ELF-1 (cell line): ENCODE measurements at regions not wholly inside any gene's neighbourhood (a gene's known extent, or its start where the extent isn't known, plus 50 kb on each side); places are given as distances from the start of the nearest gene placed in this dataset.

Experiments
- DNase-seq: peaks from one replicate; pipeline ENCODE4 v3.0.0-alpha.2; 2016; ENCODE audit warnings: low read depth, low spot score

DNA sequence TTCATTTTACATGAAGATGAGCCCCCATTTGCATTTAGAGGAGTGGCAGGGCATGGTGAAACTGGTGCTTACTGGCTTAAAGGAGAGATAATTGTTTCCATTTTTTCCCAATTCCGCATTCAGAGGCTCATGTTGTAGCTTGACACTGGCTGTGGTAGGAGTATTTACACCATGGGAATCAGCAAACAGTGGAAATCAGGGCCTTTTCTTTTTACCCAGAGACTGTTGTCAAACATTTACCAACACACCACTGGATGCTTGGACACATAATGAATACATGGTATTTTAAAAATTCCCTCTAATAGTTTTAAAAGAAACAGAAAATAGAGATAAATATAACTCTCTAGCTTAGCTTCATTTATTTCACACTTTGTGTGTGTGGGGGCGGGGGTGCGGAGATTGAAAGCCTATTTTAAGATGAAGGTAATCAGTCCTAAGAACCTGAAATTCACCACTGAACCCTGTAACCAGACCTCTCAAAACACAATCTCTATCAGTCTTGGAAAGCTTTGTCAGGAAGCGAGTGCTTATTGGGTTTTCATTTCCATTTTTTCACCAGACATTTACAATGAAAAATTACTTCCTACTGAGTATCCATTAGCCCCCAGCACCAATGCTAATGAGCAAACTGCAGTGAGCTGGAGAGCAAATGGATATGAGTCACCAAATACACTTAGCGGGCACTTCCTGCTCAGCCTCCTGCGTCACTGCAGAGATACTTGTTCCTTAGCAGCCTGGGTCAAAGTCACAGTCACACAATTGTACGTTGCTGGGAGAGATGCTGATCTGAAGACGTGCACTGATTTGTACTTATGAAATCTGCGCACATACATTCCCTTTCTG, 532.0 kb downstream of the BCKDHB start:
- peak; percentile 14 for DNase-seq

DNA sequence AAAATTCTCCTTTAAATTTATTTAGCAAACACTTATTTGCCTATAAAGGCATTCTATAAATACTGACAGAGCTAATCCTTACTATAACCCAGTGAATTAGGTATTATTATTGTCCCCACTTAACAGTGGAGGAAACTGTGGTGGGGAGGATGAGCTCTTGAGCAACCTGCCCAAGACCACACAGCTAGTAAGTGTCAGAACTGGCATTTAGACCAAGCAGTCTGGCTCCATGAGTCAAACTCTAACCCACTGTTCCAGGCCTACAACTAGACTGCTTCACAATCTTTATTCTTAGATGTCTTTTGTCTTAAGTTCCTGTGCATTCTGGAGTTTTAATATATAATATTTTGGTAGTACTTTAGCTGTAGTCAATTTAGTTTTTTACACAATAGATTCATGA, 530.8 kb downstream of the BCKDHB start:
- DNase-seq = no peak

GRCh38 chr6:80636689-80637088, 530.2 kb downstream of the BCKDHB start:
- no peak for DNase-seq

GRCh38 chr6:80633412-80633811, 526.9 kb downstream of the BCKDHB start:
- no peak for DNase-seq

DNA sequence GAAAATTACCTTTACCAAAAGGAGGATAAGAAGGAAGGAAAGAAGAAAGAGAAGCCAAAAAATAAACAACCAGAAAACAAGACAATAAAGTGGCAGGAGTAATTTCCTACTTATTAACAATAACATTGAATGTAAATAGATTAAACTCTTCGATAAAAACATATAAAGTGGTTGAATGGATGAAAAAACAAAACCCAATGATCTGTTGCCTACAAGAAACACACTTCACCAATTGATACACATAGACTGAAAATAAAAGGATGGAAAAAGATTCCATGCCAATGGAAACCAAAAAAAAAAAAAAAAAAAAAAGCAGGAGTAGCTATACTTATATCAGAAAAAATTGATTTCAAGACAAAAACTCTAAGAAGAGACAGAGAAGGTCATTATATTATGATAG, 518.9 kb downstream of the BCKDHB start:
- DNase-seq = no peak

- DNase-seq = no peak
Measured at GRCh38 chr6:80623066-80623815, 516.8 kb downstream of the BCKDHB start.

DNA sequence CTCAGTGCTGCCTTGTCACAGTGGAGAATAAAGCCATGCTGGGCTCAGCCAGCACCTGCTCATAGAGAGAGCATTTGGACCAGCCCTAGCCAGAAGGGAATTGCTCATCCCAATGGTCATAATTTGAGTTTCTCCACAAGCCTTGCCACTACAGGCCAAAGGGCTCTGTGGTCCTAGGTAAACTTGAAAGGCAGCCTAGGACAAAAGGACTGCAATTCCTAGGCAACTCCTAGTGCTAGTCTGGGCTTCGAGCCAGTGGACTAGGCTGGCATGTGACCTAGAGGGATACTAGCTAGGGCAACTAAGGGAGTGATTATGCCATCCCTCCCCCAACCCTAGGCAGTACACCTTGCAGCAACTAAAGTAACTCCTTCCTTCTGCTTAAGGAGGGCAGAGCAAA, 516.2 kb downstream of the BCKDHB start:
- no peak for DNase-seq

- no peak for DNase-seq
Measured at GRCh38 chr6:80618953-80619352, 512.5 kb downstream of the BCKDHB start.

- no peak for DNase-seq
Measured at GRCh38 chr6:80610846-80611245, 504.4 kb downstream of the BCKDHB start.

GRCh38 chr6:80608881-80609280, 502.4 kb downstream of the BCKDHB start:
- DNase-seq = no peak

GRCh38 chr6:80607811-80608391, 501.4 kb downstream of the BCKDHB start:
- DNase-seq = peak; percentile 3

- DNase-seq = peak; percentile 34
Measured at GRCh38 chr6:80605165-80605989, 498.9 kb downstream of the BCKDHB start.

DNA sequence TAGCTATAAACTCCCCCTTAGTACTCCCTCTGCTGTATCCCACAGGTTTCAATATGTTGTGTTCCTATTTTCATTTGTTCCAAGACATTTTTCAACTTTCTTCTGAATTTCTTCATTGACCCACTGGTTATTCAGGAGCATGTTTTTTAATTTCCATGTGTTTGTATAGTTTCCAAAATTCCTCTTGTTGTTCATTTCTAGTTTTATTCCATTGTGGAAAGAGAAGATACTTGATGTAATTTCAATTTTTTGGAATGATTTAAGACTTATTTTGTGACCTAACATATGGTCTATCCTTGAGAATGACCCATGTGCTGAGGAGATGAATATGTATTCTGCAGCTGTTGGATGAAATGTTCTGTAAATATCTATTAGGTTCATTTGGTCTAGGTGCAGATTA, 497.2 kb downstream of the BCKDHB start:
- DNase-seq = no peak

GRCh38 chr6:80594461-80594860, 488.0 kb downstream of the BCKDHB start:
- no peak for DNase-seq

DNA sequence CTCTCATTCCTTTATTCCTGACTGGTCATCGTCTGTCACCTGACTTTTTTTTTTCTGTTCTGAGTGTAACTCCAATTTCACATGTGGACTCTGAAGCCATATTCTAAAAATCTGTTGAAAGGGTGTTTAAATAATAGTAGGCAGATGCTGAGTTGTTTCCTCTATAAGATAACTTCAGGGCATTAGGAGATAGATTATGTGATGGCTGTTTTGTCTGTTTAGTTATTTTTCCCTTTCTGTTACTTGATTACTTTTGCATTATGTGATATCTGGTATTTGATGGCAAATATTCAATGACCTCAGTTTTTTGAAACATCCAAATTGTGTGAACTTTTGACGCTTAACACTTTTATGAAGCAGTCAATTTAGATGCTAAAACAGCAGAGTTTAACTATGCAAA, 486.0 kb downstream of the BCKDHB start:
- DNase-seq = no peak

GRCh38 chr6:80586242-80586641, 479.8 kb downstream of the BCKDHB start:
- no peak for DNase-seq

- no peak for DNase-seq
Measured at GRCh38 chr6:80579391-80580023, 473.0 kb downstream of the BCKDHB start.

- peak; percentile 60 for DNase-seq
Measured at GRCh38 chr6:80573320-80573719, 466.8 kb downstream of the BCKDHB start.

- no peak for DNase-seq
Measured at GRCh38 chr6:80566361-80566760, 459.9 kb downstream of the BCKDHB start.

DNA sequence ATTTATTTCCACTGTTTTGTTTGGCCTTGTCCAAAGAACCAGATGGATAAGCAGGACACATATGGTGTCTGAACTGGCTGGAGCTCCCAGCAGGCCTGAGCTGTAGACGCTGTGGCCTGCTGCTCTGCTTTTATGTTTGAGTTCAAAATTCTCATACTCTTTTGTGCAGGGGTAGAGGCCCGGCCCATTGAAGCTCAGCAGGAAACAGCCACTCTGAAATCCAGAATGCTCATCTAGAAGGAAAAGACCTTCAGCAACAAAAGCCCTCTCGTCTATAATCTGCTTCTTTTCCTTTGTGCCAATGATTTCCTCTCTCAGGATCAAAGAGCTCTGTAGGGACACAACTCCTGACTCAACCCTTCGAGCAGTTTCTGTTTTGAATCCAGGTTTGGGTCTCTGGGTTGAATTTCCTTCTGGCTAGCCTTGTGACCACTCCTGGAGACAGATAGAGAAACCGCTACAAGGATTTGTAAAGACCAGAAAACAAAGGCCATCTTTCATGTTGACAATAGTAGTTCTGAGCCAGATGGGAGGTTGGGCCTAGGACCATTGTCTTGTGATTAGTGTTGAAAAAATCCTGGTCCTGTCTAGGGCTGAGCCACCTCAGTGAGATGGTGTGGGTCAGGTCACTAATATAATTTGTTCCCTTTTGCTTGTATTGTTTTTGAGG, 446.7 kb downstream of the BCKDHB start:
- DNase-seq = peak; percentile 44

DNA sequence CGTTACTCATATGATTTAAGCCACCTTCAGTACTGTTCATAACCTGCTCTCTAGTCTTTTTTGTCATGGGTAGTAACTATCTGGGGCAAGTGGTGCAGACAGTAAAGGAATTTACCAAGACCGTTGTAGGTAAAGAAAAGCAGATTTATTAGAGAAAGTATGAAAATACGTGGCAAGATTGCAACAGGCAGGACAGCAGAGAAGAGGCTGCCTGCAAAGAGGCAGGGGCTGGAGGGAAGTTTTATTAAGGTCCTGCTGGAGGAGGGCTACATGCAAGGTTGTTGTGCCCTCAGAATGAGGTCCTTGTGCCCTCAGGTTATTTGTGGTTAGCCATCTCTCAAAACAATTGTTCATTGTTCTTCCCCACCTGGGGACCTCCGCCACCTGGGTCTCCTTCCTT, 444.3 kb downstream of the BCKDHB start:
- peak; percentile 38 for DNase-seq
